ENCODE measurements at regions not wholly inside any gene's neighbourhood (a gene's known extent, or its start where the extent isn't known, plus 50 kb on each side); places are given as distances from the start of the nearest gene placed in this dataset.

DNA sequence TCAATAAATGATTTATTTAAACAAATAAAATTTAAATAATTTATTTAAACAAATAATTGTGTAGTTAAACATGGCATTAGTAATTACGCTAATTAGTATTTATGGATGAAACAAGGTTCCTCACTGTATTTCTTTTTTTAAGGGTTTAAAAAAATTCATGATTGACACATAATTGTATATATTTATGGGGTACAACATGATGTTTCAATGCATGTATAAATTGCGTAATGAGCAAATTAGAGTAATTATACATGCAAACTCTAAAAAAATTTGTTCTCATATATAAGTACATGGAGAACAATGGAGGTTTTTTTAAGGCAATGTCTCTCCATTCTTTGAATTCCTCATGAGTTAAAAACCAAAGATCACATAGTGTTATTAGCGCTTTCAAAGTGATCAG lies 115.7 kb upstream of the KLF3 start:
- TF ChIP-seq EZH2 (IDR thresholded peaks at IDR 0.05; ENCODE audit: borderline replicate concordance, insufficient read depth, low read depth, low read length, poor library complexity, severe bottlenecking) (no peak), CTCF (IDR thresholded peaks at IDR 0.05) (no peak)

Measured in B cell (primary cell).